ENCODE measurements at regions not wholly inside any gene's neighbourhood (a gene's known extent, or its start where the extent isn't known, plus 50 kb on each side); places are given as distances from the start of the nearest gene placed in this dataset.

DNA sequence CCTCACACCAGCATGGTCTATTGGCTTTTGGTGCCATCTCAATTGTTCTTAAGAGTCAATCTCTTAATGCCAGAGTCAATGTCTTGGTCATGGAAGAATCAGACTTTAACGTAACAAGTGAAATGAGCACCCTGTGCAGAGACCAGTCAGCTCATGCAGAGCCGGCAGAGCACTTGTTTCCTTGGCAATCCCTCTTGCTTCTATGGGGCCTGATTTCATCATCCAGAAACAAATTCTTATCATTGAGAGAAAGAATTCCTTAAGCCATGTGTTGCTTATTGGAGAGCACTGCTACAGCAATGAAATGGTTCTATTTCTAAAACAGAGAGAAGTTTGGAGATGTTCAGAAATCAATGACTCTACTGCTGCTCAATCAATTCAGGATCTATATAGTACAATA lies 212.8 kb downstream of the IPMK start:
- DNase-seq (ENCODE audit: low spot score), result no peak
- TF ChIP-seq, protein P1, sequence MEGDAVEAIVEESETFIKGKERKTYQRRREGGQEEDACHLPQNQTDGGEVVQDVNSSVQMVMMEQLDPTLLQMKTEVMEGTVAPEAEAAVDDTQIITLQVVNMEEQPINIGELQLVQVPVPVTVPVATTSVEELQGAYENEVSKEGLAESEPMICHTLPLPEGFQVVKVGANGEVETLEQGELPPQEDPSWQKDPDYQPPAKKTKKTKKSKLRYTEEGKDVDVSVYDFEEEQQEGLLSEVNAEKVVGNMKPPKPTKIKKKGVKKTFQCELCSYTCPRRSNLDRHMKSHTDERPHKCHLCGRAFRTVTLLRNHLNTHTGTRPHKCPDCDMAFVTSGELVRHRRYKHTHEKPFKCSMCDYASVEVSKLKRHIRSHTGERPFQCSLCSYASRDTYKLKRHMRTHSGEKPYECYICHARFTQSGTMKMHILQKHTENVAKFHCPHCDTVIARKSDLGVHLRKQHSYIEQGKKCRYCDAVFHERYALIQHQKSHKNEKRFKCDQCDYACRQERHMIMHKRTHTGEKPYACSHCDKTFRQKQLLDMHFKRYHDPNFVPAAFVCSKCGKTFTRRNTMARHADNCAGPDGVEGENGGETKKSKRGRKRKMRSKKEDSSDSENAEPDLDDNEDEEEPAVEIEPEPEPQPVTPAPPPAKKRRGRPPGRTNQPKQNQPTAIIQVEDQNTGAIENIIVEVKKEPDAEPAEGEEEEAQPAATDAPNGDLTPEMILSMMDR (IDR thresholded peaks at IDR 0.05; ENCODE audit: extremely low read depth, missing control alignments), result no peak

GRCh38 chr10:58052772-58053171 lies 214.9 kb downstream of the IPMK start:
- DNase-seq (ENCODE audit: low spot score), result no peak
- TF ChIP-seq, protein P1 (IDR thresholded peaks at IDR 0.05; ENCODE audit: extremely low read depth, missing control alignments), result no peak

DNA sequence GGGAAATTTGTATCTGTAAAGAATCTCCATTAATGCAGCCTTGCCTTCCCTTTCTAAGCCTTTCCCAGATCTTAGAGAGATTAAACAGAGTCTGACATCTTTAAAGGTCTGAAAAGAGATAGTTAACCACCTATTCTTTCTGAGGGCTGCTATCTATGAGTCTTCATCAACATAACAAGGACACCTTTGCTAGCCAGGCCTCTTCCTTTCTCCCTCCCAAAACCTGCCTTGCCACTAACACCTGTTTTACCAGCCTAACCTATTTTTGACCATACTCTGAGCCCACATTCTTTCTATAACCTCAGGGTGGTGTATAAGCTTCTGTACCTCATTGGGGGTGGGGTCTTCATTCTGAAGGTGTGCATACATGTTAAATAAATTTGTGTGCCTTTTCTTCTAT lies 217.1 kb downstream of the IPMK start:
- TF ChIP-seq, protein P1 (IDR thresholded peaks at IDR 0.05; ENCODE audit: extremely low read depth, missing control alignments), result no peak
- no peak for DNase-seq (ENCODE audit: low spot score)

GRCh38 chr10:58048936-58049335 lies 218.8 kb downstream of the IPMK start:
- DNase-seq (ENCODE audit: low spot score), result no peak
- TF ChIP-seq, protein P1 (IDR thresholded peaks at IDR 0.05; ENCODE audit: extremely low read depth, missing control alignments), result no peak

DNA sequence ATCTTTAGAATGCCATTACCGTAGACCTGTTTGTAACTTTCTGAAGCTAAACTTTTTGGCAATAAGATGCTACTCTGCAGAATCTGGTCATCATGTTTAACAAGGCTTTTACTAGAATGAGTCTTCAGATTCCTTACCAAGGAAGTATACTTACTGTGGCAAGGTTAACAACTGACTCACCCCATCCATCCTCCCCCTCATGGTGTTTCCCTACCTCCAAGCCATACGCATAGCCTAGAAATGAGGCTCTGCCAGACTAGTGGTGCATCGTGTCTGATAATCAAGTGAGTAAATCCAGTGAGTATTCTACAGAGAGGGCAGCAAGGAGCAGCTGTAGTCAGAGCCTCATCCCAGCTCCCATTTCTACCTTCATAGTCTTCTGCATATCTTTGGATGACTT lies 223.6 kb downstream of the IPMK start:
- TF ChIP-seq, protein P1 (IDR thresholded peaks at IDR 0.05; ENCODE audit: extremely low read depth, missing control alignments), result no peak
- DNase-seq (ENCODE audit: low spot score), result no peak

DNA sequence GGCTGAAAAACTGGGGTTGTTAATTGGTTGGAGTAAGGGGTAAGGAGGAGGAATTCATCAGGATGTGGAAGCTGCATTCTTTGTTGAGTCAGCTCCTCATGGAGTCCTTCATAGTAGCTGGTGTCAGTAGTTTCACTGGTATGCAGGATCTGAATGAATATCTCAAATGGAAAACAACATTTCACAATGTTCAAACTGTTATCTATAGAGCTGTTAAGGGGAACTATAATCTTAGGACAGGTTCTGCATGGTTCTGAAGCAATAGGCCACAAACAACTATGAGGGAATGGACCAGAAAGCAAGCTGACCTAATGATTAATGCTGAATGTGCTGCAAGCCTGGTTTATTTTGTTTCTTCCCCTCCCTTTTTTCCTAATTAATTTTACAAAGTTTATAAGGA lies 225.8 kb downstream of the IPMK start:
- DNase-seq (ENCODE audit: low spot score), result no peak
- TF ChIP-seq, protein P1 (IDR thresholded peaks at IDR 0.05; ENCODE audit: extremely low read depth, missing control alignments), result no peak

- TF ChIP-seq, protein P1 (IDR thresholded peaks at IDR 0.05; ENCODE audit: extremely low read depth, missing control alignments), result no peak
- no peak for DNase-seq (ENCODE audit: low spot score)
Observed at GRCh38 chr10:58030208-58030607, 237.5 kb downstream of the IPMK start.
